CD4-positive, alpha-beta memory T cell (primary cell): ENCODE measurements at regions not wholly inside any gene's neighbourhood (a gene's known extent, or its start where the extent isn't known, plus 50 kb on each side); places are given as distances from the start of the nearest gene placed in this dataset.

Experiments
- CTCF ChIA-PET: fragments of 350-600 bp; sonication (Branson Sonifier 250); formaldehyde crosslinking; loops from one replicate; lab custom pipeline; 2021; ENCODE audit warnings: inconsistent platforms; ENCODE audit not compliant: partially characterized antibody; lab: Charles Lee
- POLR2A ChIA-PET: fragments of 350-600 bp; sonication (Branson Sonifier 250); formaldehyde crosslinking; loops from one replicate; lab custom pipeline; 2021; ENCODE audit not compliant: partially characterized antibody; lab: Charles Lee
- DNase-seq, 5 donors: peaks; one replicate each; pipeline versions ENCODE4 v3.0.0 to v3.0.0-alpha.2; 2020 to 2022; ENCODE audit warnings: mixed read lengths in 1 of 5
- H3K27ac ChIP-seq: one replicate; pipeline ENCODE4 v1.7.0; 2013; ENCODE audit warnings: low read depth, low read length
- H3K27me3 ChIP-seq: 2 replicates; pipeline ENCODE4 v1.7.0; 2013; ENCODE audit warnings: mild to moderate bottlenecking, low read length, moderate library complexity; ENCODE audit not compliant: insufficient read depth
- H3K36me3 ChIP-seq: 2 replicates; pipeline ENCODE4 v1.7.0; 2013; ENCODE audit warnings: mild to moderate bottlenecking, low read length, moderate library complexity; ENCODE audit not compliant: insufficient read depth
- H3K4me1 ChIP-seq: 2 replicates; pipeline ENCODE4 v1.7.0; 2013; ENCODE audit warnings: mild to moderate bottlenecking, low read length, moderate library complexity; ENCODE audit not compliant: insufficient read depth
- H3K4me3 ChIP-seq, 2 donors: one replicate each; pipeline ENCODE4 v1.7.0; 2013; ENCODE audit warnings: low read length in 2 of 2, mild to moderate bottlenecking in 1 of 2
- H3K9me3 ChIP-seq, 2 donors: one replicate each; pipeline ENCODE4 v1.7.0; 2013; ENCODE audit warnings: low read length in 2 of 2, control low read depth in 1 of 2; ENCODE audit not compliant: control insufficient read depth in 1 of 2
- H3K27ac Mint-ChIP-seq, 7 donors: one replicate each; pipeline ENCODE4 v1.8.0; 2020 to 2021; ENCODE audit warnings: mixed read lengths in 7 of 7, mild to moderate bottlenecking in 6 of 7, inconsistent platforms in 3 of 7, moderate library complexity in 3 of 7
- H3K27me3 Mint-ChIP-seq, 2 donors: one replicate each; pipeline ENCODE4 v1.8.0; 2020 to 2021; ENCODE audit warnings: mixed read lengths in 2 of 2
- H3K36me3 Mint-ChIP-seq, 2 donors: one replicate each; pipeline ENCODE4 v1.8.0; 2020 to 2021; ENCODE audit warnings: mixed read lengths in 2 of 2, inconsistent platforms in 1 of 2, mild to moderate bottlenecking in 1 of 2
- H3K4me1 Mint-ChIP-seq, 4 donors: one replicate each; pipeline ENCODE4 v1.8.0; 2020 to 2021; ENCODE audit warnings: mixed read lengths in 4 of 4, mild to moderate bottlenecking in 1 of 4
- H3K4me3 Mint-ChIP-seq, 8 donors: one replicate each; pipeline ENCODE4 v1.8.0; 2020 to 2021; ENCODE audit warnings: mixed read lengths in 8 of 8, mild to moderate bottlenecking in 7 of 8, moderate library complexity in 6 of 8, inconsistent platforms in 3 of 8
- H3K9me3 Mint-ChIP-seq, 8 donors: one replicate each; pipeline ENCODE4 v1.8.0; 2020 to 2021; ENCODE audit warnings: mixed read lengths in 8 of 8, mild to moderate bottlenecking in 5 of 8, inconsistent platforms in 3 of 8, moderate library complexity in 1 of 8
- intact Hi-C: fragments of 100-400 bp; cut with micrococcal nuclease; formaldehyde crosslinking; loops from one replicate; pipeline ENCODE4 v1.15.1; 2023

DNA sequence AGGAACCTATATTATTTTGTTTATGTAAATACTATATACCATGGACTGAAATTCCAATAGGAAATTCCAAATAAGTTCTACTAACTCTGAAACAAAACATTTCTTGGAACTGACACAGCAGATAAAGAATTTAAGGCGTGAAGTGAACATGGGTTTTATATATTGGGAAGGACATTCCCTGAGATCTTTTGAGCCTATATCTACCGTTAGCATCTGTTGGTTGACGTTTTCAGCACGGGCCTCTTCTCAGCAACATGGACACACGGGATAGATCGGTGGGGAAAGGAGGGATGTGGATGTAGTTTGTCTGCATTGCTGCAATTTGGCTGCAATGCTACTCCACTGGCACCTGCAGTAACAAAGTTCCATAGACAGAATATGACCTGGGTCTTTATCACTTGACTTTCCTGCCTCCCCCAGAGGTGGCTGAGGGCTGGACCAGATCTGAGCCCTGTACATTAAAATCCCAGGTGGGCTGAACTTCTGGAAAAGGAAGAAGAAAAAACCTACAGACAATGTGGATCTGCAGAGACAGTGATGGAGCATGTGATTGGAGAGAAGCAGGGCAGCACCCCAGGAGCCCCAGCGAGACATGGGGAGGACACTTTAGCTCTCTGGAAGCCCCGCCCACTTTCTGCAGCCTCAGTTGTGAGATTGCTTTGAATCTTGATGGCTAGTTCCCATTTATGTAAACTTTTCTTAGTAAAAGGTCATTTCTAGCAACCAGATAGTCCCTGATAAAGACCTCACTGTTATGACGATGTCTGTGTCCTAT lies 91.2 kb upstream of the CPEB4 start:
- no peak overlapping the region for H3K27ac Mint-ChIP-seq
- DNase-seq: no peak
- POLR2A ChIA-PET: no interaction called here
- H3K4me3 Mint-ChIP-seq: no peak overlapping the region
- no peaks in the 10 kb centered on the region for H3K27me3 ChIP-seq
- H3K4me1 Mint-ChIP-seq: peaks cover 0 to 4% (median 0%) of the 10 kb centered on the region in 4 donors
- no peaks in the 10 kb centered on the region for H3K9me3 Mint-ChIP-seq
- H3K4me3 ChIP-seq: no peak overlapping the region
- no peaks in the 10 kb centered on the region for H3K36me3 Mint-ChIP-seq
- no peak overlapping the region for H3K27ac ChIP-seq
- H3K36me3 ChIP-seq: no peaks in the 10 kb centered on the region
- intact Hi-C loops: no loop called here
- H3K9me3 ChIP-seq: no peaks in the 10 kb centered on the region
- H3K27me3 Mint-ChIP-seq: no peaks in the 10 kb centered on the region
- CTCF ChIA-PET: no interaction called here
- no peaks in the 10 kb centered on the region for H3K4me1 ChIP-seq

DNA sequence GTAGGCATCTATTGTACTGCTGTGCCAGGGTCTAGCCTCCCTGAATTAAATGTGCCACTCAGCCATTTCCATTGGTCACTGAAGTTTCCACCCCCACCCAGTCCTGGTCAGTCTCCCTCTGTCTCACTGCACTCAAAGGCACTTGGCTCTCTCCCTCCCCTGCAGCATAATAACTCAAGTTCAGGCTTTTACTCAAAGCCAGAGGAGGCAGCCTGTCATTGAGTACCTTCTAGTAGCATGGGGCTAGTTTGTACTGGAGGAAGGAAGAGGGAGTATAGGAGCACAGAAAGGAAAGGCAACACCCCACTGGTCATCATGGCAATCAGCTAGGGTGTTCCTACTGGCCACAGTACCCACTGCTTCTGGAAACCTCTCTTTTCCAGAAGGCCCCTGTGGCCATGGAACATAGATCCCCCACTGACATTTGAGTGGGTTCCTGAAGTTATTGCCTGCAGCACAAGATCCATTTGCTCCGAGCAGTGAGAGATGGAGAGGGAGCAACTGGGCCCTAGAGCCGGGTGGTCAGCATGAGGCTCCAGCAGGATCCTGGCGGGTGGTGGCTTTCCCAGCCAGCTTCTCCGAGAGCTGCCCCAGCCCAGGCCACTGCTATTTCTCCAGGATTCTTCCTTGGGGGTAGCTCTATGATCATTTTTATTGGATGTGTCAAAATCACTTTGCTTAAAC lies 89.9 kb upstream of the CPEB4 start:
- H3K27me3 Mint-ChIP-seq: peaks cover 0 to under 1% of the 10 kb centered on the region in 2 donors
- H3K9me3 ChIP-seq: no peaks in the 10 kb centered on the region
- H3K4me1 ChIP-seq: no peaks in the 10 kb centered on the region
- DNase-seq: no peak
- H3K36me3 ChIP-seq: no peaks in the 10 kb centered on the region
- H3K27ac ChIP-seq: no peak overlapping the region
- H3K27me3 ChIP-seq: no peaks in the 10 kb centered on the region
- no peaks in the 10 kb centered on the region for H3K36me3 Mint-ChIP-seq
- no peak overlapping the region for H3K4me3 ChIP-seq
- ChIA-PET POLR2A (no interaction called here), CTCF (no interaction called here)
- H3K9me3 Mint-ChIP-seq: no peaks in the 10 kb centered on the region
- no peak overlapping the region for H3K4me3 Mint-ChIP-seq
- peak overlapping the region in 2 of 7 donors; percentile 5 to 72 for H3K27ac Mint-ChIP-seq
- intact Hi-C loops: no loop called here
- H3K4me1 Mint-ChIP-seq: peaks cover 0 to 4% (median 0%) of the 10 kb centered on the region in 4 donors

DNA sequence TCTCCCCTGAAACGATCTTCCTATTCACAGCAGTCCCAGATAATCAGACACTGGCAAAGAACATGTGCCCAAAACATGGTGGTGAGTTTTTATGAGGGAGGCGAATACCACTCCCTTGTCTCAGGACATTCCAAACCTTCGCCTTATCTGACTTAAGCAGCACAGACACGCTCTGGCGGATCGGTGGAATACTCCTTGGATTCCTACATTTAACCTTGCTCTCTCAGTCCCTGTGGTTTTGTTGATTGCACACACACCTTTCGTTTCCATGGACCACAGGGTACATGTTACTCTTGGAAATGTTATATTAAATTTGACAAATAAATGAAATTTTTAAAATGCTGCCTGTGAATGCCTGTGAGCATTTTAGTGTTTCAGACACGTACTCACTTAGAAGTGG lies 87.8 kb upstream of the CPEB4 start:
- no peaks in the 10 kb centered on the region for H3K9me3 ChIP-seq
- Mint-ChIP-seq H3K4me1 (peaks cover 0 to under 1% (median 0%) of the 10 kb centered on the region in 4 donors), H3K36me3 (no peaks in the 10 kb centered on the region), H3K27me3 (peaks cover 0 to 2% of the 10 kb centered on the region in 2 donors), H3K4me3 (no peak overlapping the region), H3K27ac (no peak overlapping the region), H3K9me3 (peaks cover 0 to 5% (median 0%) of the 10 kb centered on the region in 8 donors)
- ChIA-PET CTCF (no interaction called here), POLR2A (no interaction called here)
- intact Hi-C loops: no loop called here
- no peaks in the 10 kb centered on the region for H3K4me1 ChIP-seq
- no peaks in the 10 kb centered on the region for H3K36me3 ChIP-seq
- DNase-seq: no peak
- no peak overlapping the region for H3K27ac ChIP-seq
- no peaks in the 10 kb centered on the region for H3K27me3 ChIP-seq
- no peak overlapping the region for H3K4me3 ChIP-seq

DNA sequence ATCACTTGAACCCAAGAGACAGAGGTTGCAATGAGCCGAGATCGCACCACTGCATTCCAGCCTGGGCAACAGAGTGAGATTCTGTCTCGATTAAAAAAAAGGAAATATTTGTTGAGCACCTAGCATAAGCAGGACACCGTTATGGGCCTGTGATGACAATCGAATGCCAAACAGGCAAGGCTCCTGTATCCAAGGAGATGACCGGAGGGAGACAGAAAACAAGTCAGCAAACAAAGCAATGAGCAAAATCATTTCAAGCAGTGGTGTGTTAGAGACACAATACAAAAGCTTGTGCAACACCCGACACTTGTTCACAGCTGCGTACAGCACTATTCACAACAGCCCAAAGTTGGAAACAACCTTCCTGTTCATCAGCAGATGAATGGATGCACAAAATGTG lies 87.1 kb upstream of the CPEB4 start:
- peaks cover 0 to 2% of the 10 kb centered on the region in 2 donors for H3K27me3 Mint-ChIP-seq
- POLR2A ChIA-PET: no interaction called here
- H3K27ac ChIP-seq: no peak overlapping the region
- H3K4me3 Mint-ChIP-seq: no peak overlapping the region
- CTCF ChIA-PET: no interaction called here
- H3K9me3 ChIP-seq: no peaks in the 10 kb centered on the region
- H3K9me3 Mint-ChIP-seq: peaks cover 0 to 5% (median 0%) of the 10 kb centered on the region in 8 donors
- H3K36me3 Mint-ChIP-seq: no peaks in the 10 kb centered on the region
- no peaks in the 10 kb centered on the region for H3K4me1 Mint-ChIP-seq
- H3K4me3 ChIP-seq: no peak overlapping the region
- H3K27ac Mint-ChIP-seq: no peak overlapping the region
- intact Hi-C loops: no loop called here
- no peaks in the 10 kb centered on the region for H3K27me3 ChIP-seq
- no peaks in the 10 kb centered on the region for H3K4me1 ChIP-seq
- H3K36me3 ChIP-seq: no peaks in the 10 kb centered on the region
- DNase-seq: no peak

DNA sequence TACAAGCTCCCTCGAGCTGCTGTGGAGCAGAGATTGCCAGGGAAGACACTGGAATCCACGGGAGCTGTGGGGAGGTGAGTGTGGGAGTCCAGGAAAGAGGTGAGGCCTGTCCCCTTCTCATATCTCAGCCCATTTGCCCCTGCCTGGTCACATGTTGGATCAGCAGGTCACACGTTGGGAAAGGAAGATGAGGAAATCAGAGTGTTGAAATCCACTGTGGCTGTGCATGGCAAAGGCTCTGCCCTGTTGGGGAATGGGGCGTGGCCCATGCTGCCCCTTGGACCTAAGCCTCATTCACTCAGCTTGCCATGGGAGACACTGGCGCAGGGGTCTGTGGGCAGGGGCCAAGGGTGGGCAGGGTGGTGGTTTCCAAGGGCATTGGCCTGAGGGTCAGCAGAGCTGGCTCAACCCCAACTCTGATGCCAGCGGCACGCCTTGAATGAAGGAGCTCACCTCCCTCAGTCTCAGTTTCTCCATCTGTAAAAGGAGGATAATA lies 85.4 kb upstream of the CPEB4 start:
- H3K27ac Mint-ChIP-seq: no peak overlapping the region
- intact Hi-C loops: no loop called here
- ChIA-PET CTCF (no interaction called here), POLR2A (no interaction called here)
- H3K4me1 ChIP-seq: no peaks in the 10 kb centered on the region
- no peak overlapping the region for H3K4me3 ChIP-seq
- no peaks in the 10 kb centered on the region for H3K9me3 ChIP-seq
- no peak for DNase-seq
- no peak overlapping the region for H3K4me3 Mint-ChIP-seq
- H3K36me3 Mint-ChIP-seq: no peaks in the 10 kb centered on the region
- no peak overlapping the region for H3K27ac ChIP-seq
- H3K9me3 Mint-ChIP-seq: peaks cover 0 to 5% (median 0%) of the 10 kb centered on the region in 8 donors
- H3K27me3 Mint-ChIP-seq: peaks cover 0 to 2% of the 10 kb centered on the region in 2 donors
- H3K4me1 Mint-ChIP-seq: no peaks in the 10 kb centered on the region
- H3K36me3 ChIP-seq: no peaks in the 10 kb centered on the region
- no peaks in the 10 kb centered on the region for H3K27me3 ChIP-seq

DNA sequence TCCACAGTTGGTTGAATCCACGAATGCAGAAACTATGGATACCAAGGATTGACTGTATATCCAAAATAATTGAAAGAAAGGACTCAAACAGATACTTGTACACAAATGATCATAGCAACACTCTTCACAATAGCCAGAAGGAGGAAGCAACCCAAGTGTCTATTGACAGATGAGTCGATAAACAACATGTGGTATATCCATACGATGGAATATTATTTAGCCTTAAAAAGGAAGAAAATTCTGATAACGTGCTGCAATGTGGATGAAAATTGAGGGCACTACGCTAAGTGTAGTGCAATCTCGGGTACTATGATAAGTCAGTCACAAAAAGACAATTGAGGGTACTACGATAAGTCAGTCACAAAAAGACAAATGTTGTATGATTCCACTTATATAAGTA lies 83.6 kb upstream of the CPEB4 start:
- Mint-ChIP-seq H3K9me3 (peaks cover 0 to 5% (median 0%) of the 10 kb centered on the region in 8 donors), H3K27ac (no peak overlapping the region), H3K27me3 (peaks cover 0 to 2% of the 10 kb centered on the region in 2 donors), H3K36me3 (no peaks in the 10 kb centered on the region), H3K4me1 (no peaks in the 10 kb centered on the region), H3K4me3 (no peak overlapping the region)
- H3K4me1 ChIP-seq: no peaks in the 10 kb centered on the region
- H3K36me3 ChIP-seq: no peaks in the 10 kb centered on the region
- no peaks in the 10 kb centered on the region for H3K9me3 ChIP-seq
- ChIA-PET CTCF (no interaction called here), POLR2A (no interaction called here)
- H3K4me3 ChIP-seq: no peak overlapping the region
- H3K27me3 ChIP-seq: no peaks in the 10 kb centered on the region
- intact Hi-C loops: no loop called here
- H3K27ac ChIP-seq: no peak overlapping the region
- DNase-seq: no peak

DNA sequence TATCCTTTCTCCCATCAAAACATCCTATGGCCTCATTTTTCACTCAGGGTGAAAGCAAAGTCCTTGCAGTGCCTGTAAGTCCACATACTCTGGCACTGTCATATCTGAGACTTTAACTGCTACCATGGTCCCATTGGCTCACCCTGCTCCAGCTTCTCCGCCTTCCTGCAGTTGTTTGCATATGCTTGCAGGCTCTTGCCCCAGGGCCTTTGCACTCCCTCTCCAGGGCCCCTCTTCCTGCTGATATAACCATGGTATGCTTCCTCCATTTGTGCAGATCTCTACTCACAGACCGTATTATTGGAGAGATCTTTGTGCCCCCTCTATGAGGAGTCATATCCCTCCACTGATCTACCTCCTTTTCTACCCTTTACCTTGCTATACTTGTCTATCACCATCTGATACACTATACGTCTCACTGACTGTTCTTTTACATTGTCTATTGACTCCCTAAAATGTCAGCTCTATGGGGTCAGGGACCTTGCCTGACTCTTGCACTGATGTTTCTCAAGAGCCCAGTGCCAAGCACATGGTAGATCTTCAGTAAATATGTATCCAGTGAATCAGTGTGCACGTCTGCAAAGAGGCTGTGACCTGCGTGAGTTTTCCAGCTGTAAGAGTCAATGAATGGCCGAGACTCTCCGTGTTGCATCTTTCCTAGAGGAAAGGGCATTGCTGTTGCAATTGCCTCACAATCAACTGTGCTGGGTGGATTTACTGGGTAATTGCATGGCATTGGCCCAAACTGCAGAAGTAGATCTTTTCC lies 81.7 kb upstream of the CPEB4 start:
- DNase-seq: no peak
- H3K4me3 Mint-ChIP-seq: no peak overlapping the region
- POLR2A ChIA-PET: no interaction called here
- Histone ChIP-seq H3K36me3 (no peaks in the 10 kb centered on the region), H3K27me3 (no peaks in the 10 kb centered on the region), H3K27ac (no peak overlapping the region), H3K4me3 (no peak overlapping the region), H3K4me1 (no peaks in the 10 kb centered on the region), H3K9me3 (no peaks in the 10 kb centered on the region)
- CTCF ChIA-PET: no interaction called here
- H3K27me3 Mint-ChIP-seq: peaks cover 0 to 4% of the 10 kb centered on the region in 2 donors
- H3K9me3 Mint-ChIP-seq: peaks cover 0 to 9% (median 3%) of the 10 kb centered on the region in 8 donors
- intact Hi-C loops: no loop called here
- no peak overlapping the region for H3K27ac Mint-ChIP-seq
- H3K36me3 Mint-ChIP-seq: no peaks in the 10 kb centered on the region
- H3K4me1 Mint-ChIP-seq: peaks cover 0 to 3% (median 0%) of the 10 kb centered on the region in 4 donors
